GDM1 (cell line): ENCODE measurements at regions not wholly inside any gene's neighbourhood (a gene's known extent, or its start where the extent isn't known, plus 50 kb on each side); places are given as distances from the start of the nearest gene placed in this dataset.

Experiments used
- DNase-seq: peaks from one replicate; lab custom pipeline; 2025; lab: John Stamatoyannopoulos, UW

- no peak for DNase-seq
Measured at GRCh38 chr5:4387290-4387689, 752.8 kb upstream of the ADAMTS16 start.

DNA sequence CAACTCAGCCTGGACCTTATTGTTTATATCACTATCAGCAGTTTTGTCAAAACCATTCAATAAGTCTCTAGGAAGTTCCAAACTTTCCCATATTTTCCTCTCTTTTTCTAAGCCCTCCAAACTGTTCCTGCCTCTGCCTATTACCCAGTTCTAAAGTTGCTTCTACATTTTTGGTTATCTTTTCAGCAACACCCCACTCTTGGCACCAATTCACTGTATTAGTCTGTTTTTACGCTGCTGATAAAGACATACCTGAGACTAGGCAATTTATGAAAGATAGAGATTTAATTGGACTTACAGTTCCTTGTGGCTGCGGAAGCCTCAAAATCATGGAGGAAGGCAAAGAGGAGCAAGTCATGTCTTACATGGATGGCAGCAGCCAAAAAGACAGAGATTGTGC, 744.4 kb upstream of the ADAMTS16 start:
- DNase-seq, result no peak

GRCh38 chr5:4405614-4406219, 734.4 kb upstream of the ADAMTS16 start:
- no peak for DNase-seq

GRCh38 chr5:4410151-4410550, 730.0 kb upstream of the ADAMTS16 start:
- DNase-seq, result no peak

GRCh38 chr5:4411664-4412063, 728.5 kb upstream of the ADAMTS16 start:
- no peak for DNase-seq

GRCh38 chr5:4413996-4414395, 726.1 kb upstream of the ADAMTS16 start:
- DNase-seq, result no peak

DNA sequence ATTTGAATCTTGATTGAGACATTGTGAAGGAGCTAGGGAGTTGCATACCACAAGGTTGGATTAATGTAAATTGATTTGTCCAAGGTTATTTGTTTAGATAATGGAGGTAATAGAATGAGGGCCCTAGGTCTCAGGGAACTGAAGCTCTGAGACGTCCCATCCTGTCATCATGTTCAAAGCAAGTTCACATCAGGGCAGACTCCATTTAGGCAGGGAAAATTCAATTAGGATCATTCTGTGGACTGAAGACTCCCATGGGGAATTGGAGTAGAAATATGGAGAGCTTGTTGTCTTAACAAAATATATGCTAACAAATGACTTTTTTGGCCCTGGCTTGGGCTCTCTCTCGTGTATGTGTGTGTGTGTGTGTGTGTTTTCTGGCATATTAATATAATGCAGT, 722.0 kb upstream of the ADAMTS16 start:
- no peak for DNase-seq

DNA sequence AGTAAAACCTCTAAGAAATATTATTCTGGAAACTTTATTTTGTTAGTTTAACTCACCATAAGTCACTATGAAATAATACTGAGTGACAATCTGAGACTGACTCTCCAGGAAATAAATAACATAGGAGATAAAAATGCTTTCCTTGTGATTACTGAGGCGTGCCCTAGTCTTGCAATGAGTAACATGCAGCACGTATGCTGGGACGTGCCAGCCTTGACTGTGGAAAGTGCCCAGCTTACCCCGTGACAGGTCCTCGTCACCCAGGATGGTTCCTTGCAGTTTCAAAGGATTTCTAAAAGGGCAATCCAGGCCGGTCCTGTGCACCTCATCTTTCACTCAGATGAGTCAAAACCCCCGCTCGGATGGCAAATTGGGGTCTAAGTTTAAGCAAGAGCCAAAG, 720.8 kb upstream of the ADAMTS16 start:
- DNase-seq, result no peak

- no peak for DNase-seq
Measured at GRCh38 chr5:4420177-4420576, 720.0 kb upstream of the ADAMTS16 start.

DNA sequence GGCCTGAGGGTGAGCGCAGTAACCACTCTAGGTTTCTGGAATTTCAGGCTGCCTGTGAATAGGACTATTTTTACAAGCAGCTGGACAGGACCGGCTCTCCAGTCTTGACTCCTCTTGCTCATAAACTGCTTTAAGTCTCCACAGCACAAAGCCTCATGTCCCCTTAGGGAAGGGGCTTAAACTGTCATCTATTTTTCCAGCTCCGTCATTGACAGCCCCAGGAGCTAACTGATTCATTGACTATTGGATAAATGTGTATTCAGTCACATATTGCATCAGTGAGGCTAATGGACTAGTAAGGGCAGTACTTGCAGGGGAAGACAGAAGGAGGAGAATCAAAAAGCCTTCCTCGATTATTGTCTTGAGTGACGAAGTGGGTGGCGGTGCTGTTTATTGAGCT, 719.4 kb upstream of the ADAMTS16 start:
- DNase-seq, result no peak

- DNase-seq, result no peak
Measured at GRCh38 chr5:4422247-4422646, 717.9 kb upstream of the ADAMTS16 start.

DNA sequence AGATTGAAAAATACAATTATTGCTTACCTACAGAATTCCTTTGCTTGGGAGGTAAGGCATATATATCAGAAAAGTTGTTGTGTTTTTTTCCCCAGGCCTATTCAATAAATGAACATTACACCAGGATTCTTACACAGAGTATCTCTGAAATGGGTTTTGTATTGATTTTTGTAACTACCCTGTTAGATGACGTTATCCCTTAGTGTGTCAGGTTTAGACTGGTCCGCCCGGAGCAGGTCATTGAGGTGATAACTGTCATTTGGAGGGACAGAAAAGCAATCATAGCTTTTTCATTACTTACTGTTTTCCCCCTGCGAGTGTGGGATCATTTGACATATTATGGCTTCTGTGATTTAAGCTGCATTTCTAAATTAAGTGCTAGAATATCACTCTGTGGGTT, 715.2 kb upstream of the ADAMTS16 start:
- no peak for DNase-seq

DNA sequence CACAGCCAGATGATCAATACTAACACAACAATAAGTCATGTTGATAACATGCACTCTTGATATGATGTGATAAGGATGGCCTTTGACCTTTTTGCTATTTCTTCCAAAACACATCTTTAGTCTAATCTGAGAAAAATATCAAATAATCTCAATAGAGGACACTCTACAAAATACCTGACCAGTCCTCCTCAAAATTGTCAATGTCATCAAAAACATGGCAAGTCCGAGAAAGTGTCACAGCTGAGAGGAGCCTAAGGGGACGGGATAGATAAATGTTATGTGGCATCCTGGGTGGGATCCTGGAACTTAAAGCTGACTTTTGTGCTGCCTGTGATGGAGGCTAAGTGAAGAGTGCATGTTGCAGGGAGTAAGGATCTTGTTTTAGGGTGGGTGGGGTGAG, 699.6 kb upstream of the ADAMTS16 start:
- no peak for DNase-seq

DNA sequence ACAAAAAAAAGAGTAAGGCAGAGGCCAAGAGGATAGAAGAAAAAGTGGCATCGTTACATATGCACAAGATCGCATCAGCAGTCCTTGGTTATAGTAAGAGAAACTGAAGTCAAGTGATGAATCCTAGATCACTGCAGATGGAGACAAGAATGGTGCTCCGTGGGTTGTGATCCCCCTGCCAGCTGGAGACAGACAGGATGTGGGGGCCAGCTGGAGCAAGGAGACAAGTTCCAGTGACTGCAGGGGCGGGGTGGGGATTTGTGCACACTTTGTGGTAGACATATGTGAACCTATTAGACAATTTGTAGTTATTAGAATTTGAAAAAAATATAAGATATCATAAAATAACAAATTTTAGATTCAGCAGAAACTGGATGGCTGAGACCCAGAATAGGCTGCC, 697.9 kb upstream of the ADAMTS16 start:
- DNase-seq, result no peak

DNA sequence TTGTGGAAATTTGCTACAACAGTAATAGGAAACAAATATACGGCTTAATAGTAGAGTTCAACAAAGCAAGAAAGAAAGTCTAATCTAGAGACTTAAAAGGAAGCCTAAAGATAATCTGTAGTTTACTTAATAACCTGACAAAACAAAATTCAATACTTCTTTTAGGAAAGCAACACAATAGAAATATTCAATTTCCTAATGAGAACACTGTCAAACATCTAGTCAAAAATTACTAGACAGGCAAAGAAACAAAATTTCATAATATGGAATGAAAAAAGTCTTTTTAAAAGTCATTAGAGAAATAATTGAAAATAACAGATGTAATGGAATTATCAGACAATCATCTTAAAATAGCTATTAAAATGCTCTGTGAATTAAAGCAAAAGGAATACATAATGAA, 692.5 kb upstream of the ADAMTS16 start:
- DNase-seq, result no peak

DNA sequence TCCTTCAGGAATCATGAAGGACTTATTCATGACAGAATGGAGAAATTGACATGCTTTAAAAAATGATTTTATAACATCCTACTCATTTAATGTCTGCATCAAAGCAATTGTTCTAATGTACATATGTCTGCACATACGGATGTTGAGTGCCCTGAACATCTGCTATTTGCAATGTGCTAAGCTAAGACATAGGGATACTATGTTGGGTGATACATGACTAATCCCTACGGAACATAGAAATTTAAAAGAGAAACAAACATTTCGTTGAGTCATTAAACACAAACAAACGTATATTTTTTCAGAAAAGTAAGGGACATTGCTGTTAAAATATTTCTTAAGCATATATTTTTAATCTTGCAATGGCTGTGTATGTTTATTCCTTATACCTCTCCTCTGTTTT, 686.5 kb upstream of the ADAMTS16 start:
- DNase-seq, result no peak

DNA sequence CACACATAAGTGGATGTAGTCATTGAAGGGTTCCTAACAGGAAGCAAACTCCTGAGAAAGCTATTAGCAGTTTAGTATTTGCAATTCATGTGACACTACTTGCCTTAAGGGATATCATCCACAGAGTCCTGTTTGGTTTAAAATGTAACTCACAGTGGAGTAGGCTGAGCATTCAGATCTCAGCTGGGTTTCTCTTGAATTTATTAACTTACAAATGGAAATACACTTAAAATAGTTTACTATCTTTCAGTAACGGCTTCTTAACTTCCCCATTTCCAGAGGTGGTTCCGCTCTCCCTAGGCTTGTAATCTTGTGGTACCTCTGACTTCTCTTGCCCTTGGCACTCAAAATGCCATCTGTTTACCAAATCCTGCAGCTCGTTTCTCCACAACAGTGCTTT, 660.7 kb upstream of the ADAMTS16 start:
- DNase-seq, result no peak

GRCh38 chr5:4480528-4481349, 659.4 kb upstream of the ADAMTS16 start:
- no peak for DNase-seq

DNA sequence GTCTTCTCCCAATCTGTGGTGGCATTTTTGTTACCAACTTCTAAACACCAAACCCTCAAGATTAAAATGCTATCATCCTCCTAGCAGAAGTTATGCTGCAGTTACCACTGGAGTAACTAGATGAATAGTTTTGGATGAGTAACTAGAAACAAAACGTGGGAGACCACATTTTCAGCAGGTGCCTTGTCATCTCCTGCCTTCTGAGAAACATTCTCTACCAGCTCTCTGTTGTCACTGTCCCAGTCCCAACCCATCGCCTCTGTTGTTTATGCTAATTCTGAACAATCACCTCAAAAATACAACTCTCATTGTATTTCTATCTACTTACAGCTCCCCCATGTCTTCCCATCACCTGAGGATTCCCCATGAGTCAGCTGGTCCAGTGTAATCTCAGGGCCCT, 652.5 kb upstream of the ADAMTS16 start:
- no peak for DNase-seq

DNA sequence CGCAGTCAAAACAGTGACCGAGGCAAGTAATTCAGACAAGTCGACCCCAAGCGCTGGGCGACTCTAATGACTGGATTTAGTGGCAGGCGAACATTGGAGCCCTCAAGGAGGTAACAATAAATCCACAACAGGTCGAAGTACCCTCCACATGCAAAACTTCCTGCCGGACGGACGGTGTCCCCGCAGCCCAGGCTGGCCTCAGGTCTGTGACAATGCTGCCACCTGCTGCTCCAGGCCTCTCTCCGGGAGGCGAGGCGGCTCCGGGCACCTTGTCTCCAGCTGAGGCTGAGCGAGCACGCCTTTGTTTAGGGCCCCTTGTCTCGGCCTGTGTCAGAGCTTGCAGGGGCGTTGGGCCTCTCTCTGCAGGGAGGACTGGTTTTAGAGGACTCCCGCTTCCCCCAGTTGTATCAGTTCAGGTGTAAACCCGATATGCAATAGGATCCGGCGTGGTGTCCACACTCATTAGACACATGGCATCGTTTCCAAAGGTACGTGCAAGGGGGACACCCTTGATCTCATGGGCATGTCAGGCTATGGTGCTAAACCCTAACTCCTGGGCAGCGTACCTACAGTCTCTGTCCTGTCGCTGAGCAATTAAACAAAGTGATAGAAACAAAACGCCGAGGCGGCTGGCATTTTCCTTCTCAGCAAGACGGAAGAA, 628.0 kb upstream of the ADAMTS16 start:
- no peak for DNase-seq

- no peak for DNase-seq
Measured at GRCh38 chr5:4513381-4513780, 626.7 kb upstream of the ADAMTS16 start.

- DNase-seq, result no peak
Measured at GRCh38 chr5:4514067-4514648, 626.0 kb upstream of the ADAMTS16 start.
